GM23338 (cell line): ENCODE measurements at regions not wholly inside any gene's neighbourhood (a gene's known extent, or its start where the extent isn't known, plus 50 kb on each side); places are given as distances from the start of the nearest gene placed in this dataset.

Experiments
- ATAC-seq: fragments of 200-7000 bp; cut with Tn5 transposase; 3 replicates; pipeline ENCODE4 v1.9.1; 2020
- DNase-seq: peaks from one replicate; pipeline ENCODE4 v3.0.0-alpha.2; 2015; ENCODE audit warnings: low spot score
- H2AFZ ChIP-seq: fragments of 200-600 bp; sonication (generic); 2 replicates; pipeline ENCODE4 v1.8.0; 2016; ENCODE audit warnings: antibody characterized with exemption, mild to moderate bottlenecking, moderate library complexity
- H3F3A ChIP-seq: fragments of 200-600 bp; sonication (generic); replicated peaks from 2 replicates; pipeline ENCODE4 v1.8.0; 2017; ENCODE audit warnings: antibody characterized with exemption, mixed run types, low read depth
- H3K27ac ChIP-seq: fragments of 200-600 bp; sonication (generic); 2 replicates; pipeline ENCODE4 v1.6.1; 2016; ENCODE audit warnings: low read depth
- H3K27me3 ChIP-seq: fragments of 200-600 bp; sonication (generic); 2 replicates; pipeline ENCODE4 v1.8.0; 2016; ENCODE audit warnings: mild to moderate bottlenecking, mixed run types, moderate library complexity; ENCODE audit not compliant: insufficient read depth
- H3K36me3 ChIP-seq: fragments of 200-600 bp; sonication (generic); 2 replicates; pipeline ENCODE4 v1.8.0; 2016; ENCODE audit warnings: mild to moderate bottlenecking; ENCODE audit not compliant: insufficient read depth
- H3K4me1 ChIP-seq: fragments of 200-600 bp; sonication (generic); 2 replicates; pipeline ENCODE4 v1.8.0; 2016; ENCODE audit warnings: mild to moderate bottlenecking, moderate library complexity; ENCODE audit not compliant: insufficient read depth
- H3K4me2 ChIP-seq: fragments of 200-600 bp; sonication (generic); 2 replicates; pipeline ENCODE4 v1.7.1; 2017; ENCODE audit warnings: mixed run types
- H3K4me3 ChIP-seq: fragments of 200-600 bp; sonication (generic); 2 replicates; pipeline ENCODE4 v1.6.1; 2016; ENCODE audit warnings: mixed run types
- H3K79me2 ChIP-seq: fragments of 200-600 bp; sonication (generic); replicated peaks from 2 replicates; pipeline ENCODE4 v1.8.0; 2017; ENCODE audit warnings: mild to moderate bottlenecking; ENCODE audit not compliant: insufficient read depth
- H3K9me2 ChIP-seq: fragments of 200-600 bp; sonication (generic); 2 replicates; pipeline ENCODE4 v1.8.0; 2017; ENCODE audit not compliant: insufficient read depth
- H4K20me1 ChIP-seq: fragments of 200-600 bp; sonication (generic); replicated peaks from 2 replicates; pipeline ENCODE4 v1.8.0; 2017; ENCODE audit warnings: mild to moderate bottlenecking; ENCODE audit not compliant: insufficient read depth
- H3K27ac Mint-ChIP-seq: 2 replicates; pipeline ENCODE4 v1.8.0; 2020; ENCODE audit warnings: inconsistent platforms, mild to moderate bottlenecking, moderate library complexity, mixed read lengths
- H3K27me3 Mint-ChIP-seq: 3 replicates; pipeline ENCODE4 v1.8.0; 2022; ENCODE audit warnings: low read depth, mild to moderate bottlenecking, moderate library complexity, mixed read lengths, inconsistent platforms; ENCODE audit not compliant: insufficient read depth, poor library complexity
- H3K36me3 Mint-ChIP-seq: 3 replicates; pipeline ENCODE4 v1.8.0; 2021; ENCODE audit warnings: low read depth, mild to moderate bottlenecking, inconsistent platforms, moderate library complexity, mixed read lengths
- H3K4me1 Mint-ChIP-seq: 3 replicates; pipeline ENCODE4 v1.8.0; 2020; ENCODE audit warnings: mild to moderate bottlenecking, inconsistent platforms, mixed read lengths
- H3K4me3 Mint-ChIP-seq: 3 replicates; pipeline ENCODE4 v1.8.0; 2021; ENCODE audit warnings: moderate library complexity, mild to moderate bottlenecking, inconsistent platforms, mixed read lengths
- H3K9me3 Mint-ChIP-seq: 3 replicates; pipeline ENCODE4 v1.8.0; 2020; ENCODE audit warnings: moderate library complexity, mild to moderate bottlenecking, inconsistent platforms, mixed read lengths
- CREB1 ChIP-seq: fragments of 250-450 bp; sonication (Bioruptor Pico); IDR thresholded peaks from 2 replicates; pipeline ENCODE4 v1.5.0; 2020; ENCODE audit warnings: low read depth, mild to moderate bottlenecking, moderate library complexity
- ETS1 ChIP-seq: IDR thresholded peaks from 2 replicates; pipeline ENCODE4 v1.6.1; 2016; ENCODE audit warnings: antibody characterized with exemption
- EZH2 ChIP-seq: fragments of 200-600 bp; sonication (generic); IDR thresholded peaks from one replicate; pipeline ENCODE4 v1.8.0; 2017; ENCODE audit warnings: antibody characterized with exemption, mild to moderate bottlenecking, low read depth; ENCODE audit not compliant: unreplicated experiment
- EZH2phosphoT487 ChIP-seq: fragments of 200-600 bp; sonication (generic); IDR thresholded peaks from one replicate; pipeline ENCODE4 v1.8.1; 2018; ENCODE audit warnings: antibody characterized with exemption; ENCODE audit not compliant: unreplicated experiment
- JUNB ChIP-seq: IDR thresholded peaks from one replicate; pipeline ENCODE4 v1.6.1; 2016; ENCODE audit warnings: antibody characterized with exemption; ENCODE audit not compliant: unreplicated experiment
- NANOG ChIP-seq: IDR thresholded peaks from 2 replicates; pipeline ENCODE4 v1.6.1; 2016; ENCODE audit warnings: antibody characterized with exemption, borderline replicate concordance
- POLR2AphosphoS5 ChIP-seq: IDR thresholded peaks from 2 replicates; pipeline ENCODE4 v1.6.1; 2016; ENCODE audit warnings: antibody characterized with exemption, low read depth
- REST ChIP-seq: IDR thresholded peaks from one replicate; pipeline ENCODE4 v1.6.1; 2018; ENCODE audit warnings: antibody characterized with exemption; ENCODE audit not compliant: unreplicated experiment
- STAT1 ChIP-seq: IDR thresholded peaks from one replicate; pipeline ENCODE4 v1.6.1; 2016; ENCODE audit warnings: antibody characterized with exemption; ENCODE audit not compliant: unreplicated experiment
- ZNF114 ChIP-seq: fragments of 250-450 bp; sonication (Bioruptor Pico); IDR thresholded peaks from 2 replicates; pipeline ENCODE4 v1.5.0; 2020; ENCODE audit warnings: mild to moderate bottlenecking, moderate library complexity
- ZNF331 ChIP-seq: fragments of 250-450 bp; sonication (Bioruptor Pico); IDR thresholded peaks from 2 replicates; pipeline ENCODE4 v1.5.0; 2020; ENCODE audit warnings: low read depth, mild to moderate bottlenecking, moderate library complexity
- ZNF462 ChIP-seq: fragments of 250-450 bp; sonication (Bioruptor Pico); IDR thresholded peaks from 2 replicates; pipeline ENCODE4 v1.5.0; 2020; ENCODE audit warnings: mild to moderate bottlenecking, moderate library complexity

- TF ChIP-seq CREB1 (CRISPR knock-in tag) (no peak), EZH2 (no peak), POLR2AphosphoS5 (no peak), JUNB (no peak), ETS1 (no peak), STAT1 (no peak), ZNF114 (no peak)
Observed at GRCh38 chr12:59030415-59030814, 110.1 kb upstream of the LRIG3 start (continued).

GRCh38 chr12:59027199-59027598, 106.9 kb upstream of the LRIG3 start:
- Histone ChIP-seq H3K4me3 (no peak overlapping the region), H3K79me2 (no peaks in the 10 kb centered on the region), H3K36me3 (no peaks in the 10 kb centered on the region), H2AFZ (no peak overlapping the region), H3K4me2 (no peak overlapping the region), H3K9me2 (no peaks in the 10 kb centered on the region), H3K27me3 (no peaks in the 10 kb centered on the region), H3F3A (no peaks in the 10 kb centered on the region), H3K4me1 (no peaks in the 10 kb centered on the region), H4K20me1 (no peaks in the 10 kb centered on the region), H3K27ac (no peak overlapping the region)
- Mint-ChIP-seq H3K9me3 (no peaks in the 10 kb centered on the region), H3K4me1 (no peaks in the 10 kb centered on the region), H3K36me3 (no peaks in the 10 kb centered on the region), H3K27ac (no peak overlapping the region), H3K27me3 (no peaks in the 10 kb centered on the region), H3K4me3 (no peak overlapping the region)
- ATAC-seq (no peak), DNase-seq (no peak)
- TF ChIP-seq CREB1 (CRISPR knock-in tag) (no peak), ZNF331 (CRISPR knock-in tag) (no peak), ZNF114 (no peak), POLR2AphosphoS5 (no peak), ETS1 (no peak), REST (no peak), NANOG (no peak), EZH2phosphoT487 (no peak), JUNB (no peak), STAT1 (no peak), ZNF462 (CRISPR knock-in tag) (no peak)
